Heart left ventricle (tissue), 13 donors: ENCODE measurements at regions not wholly inside any gene's neighbourhood (a gene's known extent, or its start where the extent isn't known, plus 50 kb on each side); places are given as distances from the start of the nearest gene placed in this dataset.

ENCODE experiments used
- CTCF ChIP-seq, 12 donors: fragments of 200-600 bp; sonication (generic) in 4 of 12; IDR thresholded peaks; one replicate each; pipeline versions ENCODE4 v1.5.0 to v1.8.0; 2018 to 2022; ENCODE audit warnings: antibody characterized with exemption in 12 of 12, mild to moderate bottlenecking in 5 of 12
- POLR2A ChIP-seq, 2 donors: fragments of 450-650 bp; IDR thresholded peaks; one replicate each; pipeline ENCODE4 v1.6.1; 2017; ENCODE audit warnings: antibody characterized with exemption in 2 of 2, mild to moderate bottlenecking in 2 of 2, moderate library complexity in 2 of 2
- donor health status: ischemic (EF 13 %, LVEDD 7.1; RV severe dilation, severe dysfunction).
- donor health status: DM: no; HTN: yes; CAD: no.
- donor health status: DM: no; HTN: no; CAD: no.
- donor health status: ischemic (EF 25% LVEDD 6.9; RV normal size, moderate dysfunction).
- donor health status: ischemic (EF 25% LVEDD 5.7; RV mildly dilated, moderate dysfunction).
- donor health status: ischemic (EF 35%, LVEDD 5.7; RV mildly dilated, moderate dysfunction).
- donor health status: nonischemic (EF 11% LVEDD 7.7; RV severe dilation, severe dysfunction).
- donor health status: DM: yes; HTN: yes; CAD: no.
- donor health status: PGD.
- donor health status: ischemic (EF 29% LVEDD 5.4; RV normal size, mild dysfunction).
- donor health status: nonischemic (EF 23%, LVEDD 6.1; RV moderate dilation, normal function).

GRCh38 chr6:113610377-113610988, 246.7 kb upstream of the MARCKS start:
- TF ChIP-seq CTCF (IDR thresholded peaks at IDR 0.05) (no peak), POLR2A (IDR thresholded peaks at IDR 0.05) (no peak)
